GM12875 (cell line): ENCODE measurements at regions not wholly inside any gene's neighbourhood (a gene's known extent, or its start where the extent isn't known, plus 50 kb on each side); places are given as distances from the start of the nearest gene placed in this dataset.

ENCODE experiments used
- H3K4me3 ChIP-seq: one replicate; pipeline ENCODE4 v1.5.1; 2011; ENCODE audit warnings: low read depth, low read length, control low read depth
- CTCF ChIP-seq: IDR thresholded peaks from 2 replicates; pipeline ENCODE4 v1.5.1; 2011; ENCODE audit warnings: low read depth, mild to moderate bottlenecking, control low read depth, inconsistent platforms, low read length, moderate library complexity, borderline replicate concordance; ENCODE audit not compliant: insufficient read depth

DNA sequence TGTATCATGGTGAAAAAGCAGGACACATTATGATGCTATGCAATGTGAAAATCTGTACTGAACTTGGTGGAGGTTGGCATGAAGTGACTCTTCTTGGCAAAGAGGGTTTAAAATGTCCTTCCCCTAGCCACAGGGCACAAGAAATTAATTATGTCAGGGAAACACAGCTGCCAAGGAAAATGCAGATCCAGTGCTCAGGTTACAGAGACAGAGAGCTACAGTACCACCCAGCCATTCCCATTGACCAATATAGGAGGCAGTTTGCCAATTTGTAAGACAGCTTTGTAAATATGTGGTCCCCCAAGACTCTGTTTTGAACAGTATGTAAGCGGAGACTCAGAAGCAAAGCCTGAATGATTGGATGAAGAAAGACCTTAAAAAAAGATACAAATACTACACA lies 69.4 kb upstream of the KLF12 start:
- no peak overlapping the region for H3K4me3 ChIP-seq
- no peak for TF ChIP-seq CTCF

DNA sequence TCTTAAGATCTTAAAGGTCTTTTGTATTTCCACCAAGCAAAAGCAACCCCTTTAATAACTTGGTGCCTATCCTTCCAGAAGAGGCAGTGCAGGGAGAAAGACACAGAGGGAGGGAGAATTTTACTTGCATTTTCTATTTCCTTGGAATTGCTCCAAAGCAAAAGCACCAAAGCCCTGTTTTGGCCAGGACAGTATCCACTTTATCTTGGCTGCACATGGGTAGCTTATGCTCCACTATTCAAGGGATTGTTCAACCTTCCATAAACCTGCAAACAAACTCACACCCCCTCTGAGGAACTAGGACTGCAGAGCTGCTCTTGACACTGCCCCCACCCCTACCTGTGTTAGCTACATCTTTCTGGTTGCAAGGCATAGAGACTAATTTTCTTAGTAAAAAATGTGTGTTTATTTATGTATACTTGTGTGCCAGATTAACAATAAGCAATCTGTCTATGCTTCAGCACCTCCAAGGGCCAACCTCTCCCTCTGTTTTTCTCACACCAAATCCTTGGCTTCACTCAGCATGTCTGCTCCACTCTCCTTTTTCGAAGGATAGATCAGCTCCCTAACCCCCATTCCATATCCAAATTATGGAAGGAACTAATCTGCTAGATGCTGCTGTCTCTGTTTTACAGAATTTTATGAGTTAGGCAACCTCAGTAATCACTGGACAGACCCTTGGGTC lies 68.1 kb upstream of the KLF12 start:
- TF ChIP-seq CTCF: no peak
- H3K4me3 ChIP-seq: no peak overlapping the region

DNA sequence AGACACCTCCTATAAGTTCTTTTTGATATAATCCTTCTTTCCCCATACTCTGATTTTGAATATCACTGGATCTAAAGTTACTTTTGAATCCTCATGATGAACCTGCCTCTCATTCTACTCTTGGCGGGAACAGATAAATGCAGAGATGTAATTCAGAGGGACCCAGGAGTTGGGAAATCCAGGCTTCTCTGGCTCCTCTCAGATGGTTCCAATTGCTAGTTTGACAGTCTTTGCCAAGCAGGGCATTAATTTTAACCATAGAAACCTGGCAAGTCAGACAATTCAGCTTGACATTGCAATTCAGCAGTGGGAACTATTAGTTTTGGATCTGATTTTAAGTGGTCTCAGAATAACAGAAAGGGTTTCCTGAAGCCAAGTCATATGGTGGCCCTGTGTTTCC lies 67.3 kb upstream of the KLF12 start:
- no peak for TF ChIP-seq CTCF
- no peak overlapping the region for H3K4me3 ChIP-seq

DNA sequence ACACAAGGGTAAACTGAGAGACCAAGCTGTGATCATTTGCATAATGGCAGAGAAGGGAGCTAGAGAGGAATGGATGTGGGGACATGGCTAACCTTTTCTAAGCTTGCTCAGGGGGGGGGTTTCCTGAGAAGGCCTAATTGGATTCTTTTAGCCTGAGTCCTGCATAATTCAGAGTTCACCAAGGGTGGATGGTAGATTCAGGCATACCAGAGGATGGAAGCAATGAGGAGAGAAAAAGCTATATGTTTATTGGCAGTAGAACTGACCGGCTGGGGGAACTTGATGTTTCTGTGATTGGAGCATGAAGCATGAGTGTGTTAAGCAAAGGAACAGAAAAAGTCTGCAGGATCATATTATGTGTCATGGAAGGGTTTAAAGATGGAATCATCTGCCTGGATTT lies 65.9 kb upstream of the KLF12 start:
- H3K4me3 ChIP-seq: no peak overlapping the region
- no peak for TF ChIP-seq CTCF

GRCh38 chr13:74197677-74198429 lies 63.6 kb upstream of the KLF12 start:
- H3K4me3 ChIP-seq: no peak overlapping the region
- no peak for TF ChIP-seq CTCF

DNA sequence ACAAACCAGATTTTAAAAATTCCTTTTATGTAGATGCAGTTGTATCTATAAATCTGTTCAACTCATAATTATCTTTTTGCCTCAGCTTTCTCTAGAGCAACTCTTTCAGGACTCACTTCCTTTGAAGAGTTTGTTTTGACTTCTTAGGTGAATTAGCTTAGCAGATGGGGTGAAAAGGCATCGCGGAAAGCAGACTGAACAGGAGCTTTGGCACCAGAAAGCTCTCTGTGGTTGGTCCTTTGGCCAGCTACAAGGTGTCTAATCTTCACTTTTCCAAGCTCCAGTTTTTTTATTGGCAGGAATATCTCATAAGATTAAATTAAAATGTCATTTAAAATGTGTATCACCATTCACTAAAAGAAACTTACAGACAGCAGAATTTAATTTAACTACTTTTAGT lies 60.6 kb upstream of the KLF12 start:
- no peak for TF ChIP-seq CTCF
- H3K4me3 ChIP-seq: no peak overlapping the region

DNA sequence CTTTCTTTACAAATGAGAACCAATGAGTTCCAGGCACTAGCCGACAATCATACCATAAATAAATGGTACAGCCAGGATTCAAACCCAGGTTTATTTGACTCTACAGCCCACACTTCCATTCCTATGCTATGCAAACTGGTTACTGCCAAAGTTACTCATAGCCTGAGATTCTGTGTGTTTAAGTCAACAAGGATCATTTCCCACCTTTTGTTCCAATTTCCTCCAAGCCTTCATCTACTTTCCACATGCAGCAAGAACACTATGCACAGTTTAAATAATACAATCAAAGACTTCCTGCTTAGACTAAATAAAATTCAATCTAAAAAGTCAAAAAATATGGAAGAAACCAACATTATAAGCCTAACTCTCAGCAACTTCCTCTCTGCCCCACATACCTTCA lies 59.2 kb upstream of the KLF12 start:
- no peak overlapping the region for H3K4me3 ChIP-seq
- TF ChIP-seq CTCF: no peak
